Activated CD4-positive, alpha-beta memory T cell treated with anti-CD3 and anti-CD28 coated beads, Interleukin-2, amount 10 ng/mL, durations not matched to agents 7 days and 5 days (primary cell): ENCODE measurements at regions not wholly inside any gene's neighbourhood (a gene's known extent, or its start where the extent isn't known, plus 50 kb on each side); places are given as distances from the start of the nearest gene placed in this dataset.

Experiments used
- CTCF ChIA-PET: fragments of 350-600 bp; sonication (Branson Sonifier 250); formaldehyde crosslinking; loops from one replicate; lab custom pipeline; 2021; ENCODE audit warnings: antibody characterized with exemption, inconsistent platforms; lab: Charles Lee
- POLR2A ChIA-PET: fragments of 350-600 bp; sonication (Branson Sonifier 250); formaldehyde crosslinking; loops from one replicate; lab custom pipeline; 2021; ENCODE audit warnings: antibody characterized with exemption; lab: Charles Lee
- DNase-seq: peaks from one replicate; pipeline ENCODE4 v3.0.0-alpha.2; 2020
- H3K27ac Mint-ChIP-seq: one replicate; pipeline ENCODE4 v1.8.0; 2021; ENCODE audit warnings: mild to moderate bottlenecking, mixed read lengths
- H3K27me3 Mint-ChIP-seq: one replicate; pipeline ENCODE4 v1.8.0; 2021; ENCODE audit warnings: mixed read lengths
- H3K36me3 Mint-ChIP-seq: one replicate; pipeline ENCODE4 v1.8.0; 2021; ENCODE audit warnings: low read depth, mixed read lengths
- H3K4me1 Mint-ChIP-seq: one replicate; pipeline ENCODE4 v1.8.0; 2021; ENCODE audit warnings: mixed read lengths
- H3K4me3 Mint-ChIP-seq: one replicate; pipeline ENCODE4 v1.8.0; 2021; ENCODE audit warnings: mild to moderate bottlenecking, mixed read lengths
- H3K9me3 Mint-ChIP-seq: one replicate; pipeline ENCODE4 v1.8.0; 2021; ENCODE audit warnings: mixed read lengths

GRCh38 chr14:29264865-29265264 is 498.3 kb downstream of the FOXG1 start:
- no peaks in the 10 kb centered on the region for H3K4me1 Mint-ChIP-seq
- no peaks in the 10 kb centered on the region for H3K27me3 Mint-ChIP-seq
- no peak for DNase-seq
- no peaks in the 10 kb centered on the region for H3K36me3 Mint-ChIP-seq
- no peak overlapping the region for H3K27ac Mint-ChIP-seq
- ChIA-PET CTCF (no interaction called here), POLR2A (no interaction called here)
- peaks cover 20% of the 10 kb centered on the region for H3K9me3 Mint-ChIP-seq
- H3K4me3 Mint-ChIP-seq, result no peak overlapping the region

GRCh38 chr14:29265852-29266251 is 499.3 kb downstream of the FOXG1 start:
- ChIA-PET CTCF (no interaction called here), POLR2A (no interaction called here)
- H3K9me3 Mint-ChIP-seq, result peaks cover 17% of the 10 kb centered on the region
- no peak overlapping the region for H3K27ac Mint-ChIP-seq
- DNase-seq, result no peak
- H3K27me3 Mint-ChIP-seq, result no peaks in the 10 kb centered on the region
- no peaks in the 10 kb centered on the region for H3K4me1 Mint-ChIP-seq
- no peak overlapping the region for H3K4me3 Mint-ChIP-seq
- no peaks in the 10 kb centered on the region for H3K36me3 Mint-ChIP-seq

- H3K4me3 Mint-ChIP-seq, result no peak overlapping the region
- POLR2A ChIA-PET, result no interaction called here
- H3K4me1 Mint-ChIP-seq, result no peaks in the 10 kb centered on the region
- no peak for DNase-seq
- no peak overlapping the region for H3K27ac Mint-ChIP-seq
- H3K9me3 Mint-ChIP-seq, result peaks cover 12% of the 10 kb centered on the region
- CTCF ChIA-PET, result no interaction called here
- no peaks in the 10 kb centered on the region for H3K27me3 Mint-ChIP-seq
- H3K36me3 Mint-ChIP-seq, result no peaks in the 10 kb centered on the region
Observed at GRCh38 chr14:29271669-29272068, 505.1 kb downstream of the FOXG1 start.

- DNase-seq, result no peak
- Mint-ChIP-seq H3K4me3 (no peak overlapping the region), H3K36me3 (no peaks in the 10 kb centered on the region), H3K4me1 (no peaks in the 10 kb centered on the region), H3K27ac (no peak overlapping the region), H3K9me3 (peaks cover 5% of the 10 kb centered on the region), H3K27me3 (no peaks in the 10 kb centered on the region)
- CTCF ChIA-PET, result no interaction called here
- POLR2A ChIA-PET, result no interaction called here
Observed at GRCh38 chr14:29273513-29273912, 506.9 kb downstream of the FOXG1 start.

- ChIA-PET CTCF (no interaction called here), POLR2A (no interaction called here)
- DNase-seq, result no peak
- H3K27me3 Mint-ChIP-seq, result no peaks in the 10 kb centered on the region
- no peak overlapping the region for H3K27ac Mint-ChIP-seq
- no peaks in the 10 kb centered on the region for H3K36me3 Mint-ChIP-seq
- peaks cover 5% of the 10 kb centered on the region for H3K9me3 Mint-ChIP-seq
- H3K4me1 Mint-ChIP-seq, result no peaks in the 10 kb centered on the region
- H3K4me3 Mint-ChIP-seq, result no peak overlapping the region
Observed at GRCh38 chr14:29274890-29275596, 508.5 kb downstream of the FOXG1 start.

- Mint-ChIP-seq H3K9me3 (peaks cover 3% of the 10 kb centered on the region), H3K4me3 (no peak overlapping the region), H3K27me3 (no peaks in the 10 kb centered on the region), H3K27ac (no peak overlapping the region), H3K36me3 (no peaks in the 10 kb centered on the region), H3K4me1 (no peaks in the 10 kb centered on the region)
- CTCF ChIA-PET, result no interaction called here
- DNase-seq, result no peak
- POLR2A ChIA-PET, result no interaction called here
Observed at GRCh38 chr14:29278301-29279263, 512.0 kb downstream of the FOXG1 start.

- H3K4me3 Mint-ChIP-seq, result no peak overlapping the region
- H3K9me3 Mint-ChIP-seq, result no peaks in the 10 kb centered on the region
- ChIA-PET POLR2A (no interaction called here), CTCF (no interaction called here)
- no peaks in the 10 kb centered on the region for H3K36me3 Mint-ChIP-seq
- H3K4me1 Mint-ChIP-seq, result no peaks in the 10 kb centered on the region
- no peak overlapping the region for H3K27ac Mint-ChIP-seq
- DNase-seq, result no peak
- H3K27me3 Mint-ChIP-seq, result no peaks in the 10 kb centered on the region
Observed at GRCh38 chr14:29282169-29282568, 515.6 kb downstream of the FOXG1 start.

GRCh38 chr14:29290441-29290840 is 523.9 kb downstream of the FOXG1 start:
- Mint-ChIP-seq H3K9me3 (peaks cover 18% of the 10 kb centered on the region), H3K27me3 (no peaks in the 10 kb centered on the region), H3K4me3 (no peak overlapping the region), H3K27ac (no peak overlapping the region), H3K4me1 (no peaks in the 10 kb centered on the region), H3K36me3 (no peaks in the 10 kb centered on the region)
- POLR2A ChIA-PET, result no interaction called here
- CTCF ChIA-PET, result no interaction called here
- DNase-seq, result no peak

GRCh38 chr14:29299372-29299771 is 532.8 kb downstream of the FOXG1 start:
- Mint-ChIP-seq H3K27me3 (no peaks in the 10 kb centered on the region), H3K27ac (no peak overlapping the region), H3K36me3 (no peaks in the 10 kb centered on the region), H3K4me3 (no peak overlapping the region), H3K9me3 (peaks cover 20% of the 10 kb centered on the region), H3K4me1 (no peaks in the 10 kb centered on the region)
- CTCF ChIA-PET, result no interaction called here
- DNase-seq, result no peak
- POLR2A ChIA-PET, result no interaction called here

GRCh38 chr14:29301571-29301970 is 535.0 kb downstream of the FOXG1 start:
- POLR2A ChIA-PET, result no interaction called here
- H3K27ac Mint-ChIP-seq, result no peak overlapping the region
- CTCF ChIA-PET, result no interaction called here
- no peak overlapping the region for H3K4me3 Mint-ChIP-seq
- H3K9me3 Mint-ChIP-seq, result peaks cover 11% of the 10 kb centered on the region
- no peak for DNase-seq
- no peaks in the 10 kb centered on the region for H3K36me3 Mint-ChIP-seq
- no peaks in the 10 kb centered on the region for H3K27me3 Mint-ChIP-seq
- no peaks in the 10 kb centered on the region for H3K4me1 Mint-ChIP-seq

- no peak overlapping the region for H3K4me3 Mint-ChIP-seq
- no peaks in the 10 kb centered on the region for H3K36me3 Mint-ChIP-seq
- peaks cover 10% of the 10 kb centered on the region for H3K9me3 Mint-ChIP-seq
- ChIA-PET CTCF (no interaction called here), POLR2A (no interaction called here)
- DNase-seq, result no peak
- no peaks in the 10 kb centered on the region for H3K27me3 Mint-ChIP-seq
- no peak overlapping the region for H3K27ac Mint-ChIP-seq
- H3K4me1 Mint-ChIP-seq, result no peaks in the 10 kb centered on the region
Observed at GRCh38 chr14:29310210-29310609, 543.6 kb downstream of the FOXG1 start.

- H3K9me3 Mint-ChIP-seq, result peaks cover 10% of the 10 kb centered on the region
- POLR2A ChIA-PET, result no interaction called here
- no peaks in the 10 kb centered on the region for H3K4me1 Mint-ChIP-seq
- H3K27ac Mint-ChIP-seq, result no peak overlapping the region
- no peak overlapping the region for H3K4me3 Mint-ChIP-seq
- no peaks in the 10 kb centered on the region for H3K36me3 Mint-ChIP-seq
- no peaks in the 10 kb centered on the region for H3K27me3 Mint-ChIP-seq
- DNase-seq, result no peak
- CTCF ChIA-PET, result no interaction called here
Observed at GRCh38 chr14:29310757-29311156, 544.2 kb downstream of the FOXG1 start.

- CTCF ChIA-PET, result no interaction called here
- DNase-seq, result no peak
- Mint-ChIP-seq H3K9me3 (peaks cover 12% of the 10 kb centered on the region), H3K27ac (no peak overlapping the region), H3K27me3 (no peaks in the 10 kb centered on the region), H3K36me3 (no peaks in the 10 kb centered on the region), H3K4me1 (no peaks in the 10 kb centered on the region), H3K4me3 (no peak overlapping the region)
- POLR2A ChIA-PET, result no interaction called here
Observed at GRCh38 chr14:29311983-29312382, 545.4 kb downstream of the FOXG1 start.
